ENCODE measurements at regions not wholly inside any gene's neighbourhood (a gene's known extent, or its start where the extent isn't known, plus 50 kb on each side); places are given as distances from the start of the nearest gene placed in this dataset.

DNA sequence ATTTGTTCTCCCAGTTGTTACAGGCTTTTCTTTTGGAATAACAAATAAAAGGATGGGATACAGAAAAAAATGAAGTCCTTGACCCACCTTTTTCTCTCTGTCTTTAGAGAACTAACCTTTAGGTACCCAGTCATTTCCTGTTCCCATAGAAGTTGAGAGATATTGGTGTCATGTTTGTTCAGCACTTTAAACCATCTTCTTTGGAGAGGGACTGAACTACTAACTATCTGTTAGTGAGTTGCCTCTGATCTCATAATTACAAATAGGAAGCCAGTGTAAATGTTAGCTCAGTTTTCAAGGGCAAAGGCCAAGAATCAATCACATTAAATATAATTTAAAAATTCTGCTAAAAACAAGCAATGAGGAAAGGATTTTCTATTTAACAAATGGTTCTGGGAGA, 72.9 kb upstream of the DCBLD2 start:
- no peaks in the 10 kb centered on the region for H3K9me3 ChIP-seq (ENCODE audit: control insufficient read depth, low read depth, low read length)
- H4K20me1 ChIP-seq (ENCODE audit: control insufficient read depth, insufficient read depth, insufficient read length), result no peaks in the 10 kb centered on the region
- no peak overlapping the region for H2BK15ac ChIP-seq (ENCODE audit: low read depth, low read length)
- TF ChIP-seq, protein P1, sequence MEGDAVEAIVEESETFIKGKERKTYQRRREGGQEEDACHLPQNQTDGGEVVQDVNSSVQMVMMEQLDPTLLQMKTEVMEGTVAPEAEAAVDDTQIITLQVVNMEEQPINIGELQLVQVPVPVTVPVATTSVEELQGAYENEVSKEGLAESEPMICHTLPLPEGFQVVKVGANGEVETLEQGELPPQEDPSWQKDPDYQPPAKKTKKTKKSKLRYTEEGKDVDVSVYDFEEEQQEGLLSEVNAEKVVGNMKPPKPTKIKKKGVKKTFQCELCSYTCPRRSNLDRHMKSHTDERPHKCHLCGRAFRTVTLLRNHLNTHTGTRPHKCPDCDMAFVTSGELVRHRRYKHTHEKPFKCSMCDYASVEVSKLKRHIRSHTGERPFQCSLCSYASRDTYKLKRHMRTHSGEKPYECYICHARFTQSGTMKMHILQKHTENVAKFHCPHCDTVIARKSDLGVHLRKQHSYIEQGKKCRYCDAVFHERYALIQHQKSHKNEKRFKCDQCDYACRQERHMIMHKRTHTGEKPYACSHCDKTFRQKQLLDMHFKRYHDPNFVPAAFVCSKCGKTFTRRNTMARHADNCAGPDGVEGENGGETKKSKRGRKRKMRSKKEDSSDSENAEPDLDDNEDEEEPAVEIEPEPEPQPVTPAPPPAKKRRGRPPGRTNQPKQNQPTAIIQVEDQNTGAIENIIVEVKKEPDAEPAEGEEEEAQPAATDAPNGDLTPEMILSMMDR (conservative IDR thresholded peaks at IDR 0.05), result no peak
- H3K4ac ChIP-seq (ENCODE audit: low read depth, low read length), result no peak overlapping the region
- no peak overlapping the region for H2AK5ac ChIP-seq (ENCODE audit: insufficient read length, low read length)
- no peak overlapping the region for H2BK12ac ChIP-seq (ENCODE audit: insufficient read length, low read depth, low read length)
- no peak overlapping the region for H3K27ac ChIP-seq (ENCODE audit: insufficient read length, low read depth, low read length)
- Mint-ChIP-seq H3K4me1 (no peaks in the 10 kb centered on the region), H3K4me3 (no peak overlapping the region), H3K9me3 (peaks cover 0 to 3% of the 10 kb centered on the region in 2 experiments; a peak in 2 of 5 replicates), H3K36me3 (ENCODE audit: insufficient read depth in 1 of 3, low read depth in 3 of 3) (peaks cover 0 to 6% (median 3%) of the 10 kb centered on the region in 3 experiments; a peak in 3 of 7 replicates), H3K27me3 (ENCODE audit: low read depth) (no peaks in the 10 kb centered on the region), H3K27ac (no peak overlapping the region)
- no peak overlapping the region for H3K4me2 ChIP-seq (ENCODE audit: insufficient read depth, insufficient read length, low read length)
- no peak overlapping the region for H2BK20ac ChIP-seq (ENCODE audit: low read depth, low read length, poor library complexity, severe bottlenecking)
- no peak overlapping the region for H3K9ac ChIP-seq (ENCODE audit: extremely low read depth, insufficient read length, low read length)
- H4K5ac ChIP-seq (ENCODE audit: insufficient read length, low read depth, low read length), result no peak overlapping the region
- no peak overlapping the region for H2AFZ ChIP-seq (ENCODE audit: low read length)
- H3K56ac ChIP-seq (ENCODE audit: insufficient read length, low read depth, low read length), result no peak overlapping the region
- H3K79me2 ChIP-seq (ENCODE audit: insufficient read depth, low read length), result no peaks in the 10 kb centered on the region
- H3K79me1 ChIP-seq (ENCODE audit: insufficient read depth, low read depth, low read length, poor library complexity, severe bottlenecking), result no peaks in the 10 kb centered on the region
- H2BK120ac ChIP-seq (ENCODE audit: low read depth, low read length, poor library complexity, severe bottlenecking), result no peak overlapping the region
- no peak overlapping the region for H3T11ph ChIP-seq (ENCODE audit: low read length)
- no peaks in the 10 kb centered on the region for H3K27me3 ChIP-seq (ENCODE audit: insufficient read depth, low read length)
- H3K23ac ChIP-seq (ENCODE audit: insufficient read length, low read depth, low read length), result no peak overlapping the region
- no peaks in the 10 kb centered on the region; the same call in 1 of the 2 replicates for H3K4me1 ChIP-seq (ENCODE audit: insufficient read depth, low read length)
- H3K18ac ChIP-seq (ENCODE audit: insufficient read length, low read depth, low read length), result no peak overlapping the region
- no peak overlapping the region for H4K91ac ChIP-seq (ENCODE audit: insufficient read length, low read depth, low read length)
- H2BK5ac ChIP-seq (ENCODE audit: insufficient read length, low read length), result no peak overlapping the region
- DNase-seq, result no peak
- no peak overlapping the region for H4K8ac ChIP-seq (replicated peaks; ENCODE audit: insufficient read length, low read depth, low read length)
- H3K23me2 ChIP-seq (ENCODE audit: insufficient read length, low read depth, low read length, poor library complexity, severe bottlenecking), result no peaks in the 10 kb centered on the region
- no peak overlapping the region for H3K14ac ChIP-seq (ENCODE audit: insufficient read depth, low read length)
